ENCODE measurements at regions not wholly inside any gene's neighbourhood (a gene's known extent, or its start where the extent isn't known, plus 50 kb on each side); places are given as distances from the start of the nearest gene placed in this dataset.

DNA sequence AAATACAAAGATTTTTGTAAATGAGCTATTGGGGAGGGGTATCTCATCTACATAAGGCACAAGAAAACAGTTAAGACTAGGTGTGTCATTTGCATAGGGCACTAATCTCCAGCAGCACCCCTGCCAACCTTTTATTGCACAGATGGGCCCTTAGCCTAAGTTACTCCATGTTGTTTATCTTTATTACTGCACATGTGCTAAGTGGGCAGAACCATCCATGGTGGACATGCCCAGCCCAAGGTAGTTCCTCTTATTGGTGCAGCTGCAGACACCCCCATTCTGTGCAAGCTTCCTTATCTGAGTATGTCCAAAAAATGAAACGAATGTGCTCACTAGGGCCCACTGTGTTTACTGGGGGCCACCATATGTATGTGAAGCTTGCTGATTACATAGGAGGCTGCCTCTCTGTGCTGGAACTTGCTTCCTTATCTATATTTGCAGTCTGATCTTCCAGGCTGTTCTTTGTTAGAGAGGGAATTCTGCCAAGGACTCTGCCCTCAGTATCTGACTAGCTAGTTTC is 77.3 kb upstream of the NEK7 start:
- intact Hi-C loops (cut with micrococcal nuclease), result no loop called here
- CTCF ChIA-PET, result interaction anchor here (0.9 to 1.1 kb wide), 3 partner anchors 9 to 133 kb away, joined by 3 to 4 read pairs (median 4); no protein-coding TSS in a partner anchor
- POLR2A ChIA-PET, result no interaction called here
- no peak for TF ChIP-seq POLR2AphosphoS5 (IDR thresholded peaks at IDR 0.05; ENCODE audit: insufficient read depth, low read depth, low read length)
- no peak for TF ChIP-seq JUN (IDR thresholded peaks at IDR 0.05; ENCODE audit: borderline replicate concordance, insufficient read depth, insufficient read length, low read depth)
- Histone ChIP-seq H3K9me3 (replicated peaks; ENCODE audit: control insufficient read depth, insufficient read depth, low read length) (no peaks in the 10 kb centered on the region), H4K20me1 (replicated peaks; ENCODE audit: control insufficient read depth, extremely low read depth, insufficient read depth, low read length) (no peaks in the 10 kb centered on the region), H2AFZ (ENCODE audit: low read depth, low read length) (no peak overlapping the region), H3K4me2 (ENCODE audit: insufficient read depth, low read length) (no peak overlapping the region), H3K36me3 (ENCODE audit: control insufficient read depth in 2 of 2, extremely low read depth in 1 of 2, insufficient read depth in 2 of 2, low read length in 2 of 2) (no peaks in the 10 kb centered on the region), H3K4me1 (ENCODE audit: control insufficient read depth, extremely low read depth, insufficient read depth, low read length) (no peaks in the 10 kb centered on the region), H3K27ac (ENCODE audit: insufficient read depth, low read depth, low read length) (no peak overlapping the region), H3K79me2 (ENCODE audit: control insufficient read depth, insufficient read depth, low read length) (no peaks in the 10 kb centered on the region), H3K9ac (replicated peaks; ENCODE audit: extremely low read depth, insufficient read depth, low read length) (no peak overlapping the region), H3K4me3 (replicated peaks in 1 of 3; ENCODE audit: insufficient read depth in 1 of 3, low read depth in 1 of 3, low read length in 3 of 3) (no peak overlapping the region), H3K27me3 (ENCODE audit: control insufficient read depth in 2 of 2, insufficient read depth in 2 of 2, low read length in 2 of 2) (no peaks in the 10 kb centered on the region), H3K9me1 (replicated peaks; ENCODE audit: control insufficient read depth, extremely low read depth, insufficient read depth, low read length) (no peaks in the 10 kb centered on the region)
- no TSS peak for BruUV-seq (replicated peaks)
- DNase-seq (ENCODE audit: low read depth, low spot score) (peak; percentile 37), FAIRE-seq (no peak)
- dilution Hi-C loops (cut with MboI; ENCODE audit: extremely low pct_ligation_motif_present, low sequenced_read_pairs), result no loop called here

DNA sequence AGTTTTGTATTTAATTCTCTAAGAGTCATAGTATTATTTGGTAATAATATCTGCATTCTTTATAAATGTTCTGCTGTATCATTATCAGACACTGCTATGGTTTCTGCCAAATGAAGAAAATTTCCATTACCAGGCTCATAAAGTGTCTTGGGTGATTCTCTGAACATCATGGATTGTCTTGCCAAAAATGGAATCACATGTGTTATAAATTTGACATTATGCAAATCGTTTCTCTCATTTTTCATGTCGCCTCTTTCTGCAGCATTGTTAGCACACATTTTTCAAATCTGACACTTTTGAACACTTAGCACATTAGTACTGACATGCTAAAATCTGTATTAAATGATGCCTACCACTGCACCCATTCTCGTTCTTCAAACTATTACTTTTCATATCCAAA is 74.2 kb upstream of the NEK7 start:
- FAIRE-seq (no peak), DNase-seq (ENCODE audit: low read depth, low spot score) (no peak)
- no peaks in the 10 kb centered on the region for H3K79me2 ChIP-seq (ENCODE audit: control insufficient read depth, insufficient read depth, low read length)
- intact Hi-C loops (cut with micrococcal nuclease), result no loop called here
- no peaks in the 10 kb centered on the region for H3K36me3 ChIP-seq (ENCODE audit: control insufficient read depth in 2 of 2, extremely low read depth in 1 of 2, insufficient read depth in 2 of 2, low read length in 2 of 2)
- TF ChIP-seq POLR2AphosphoS5 (IDR thresholded peaks at IDR 0.05; ENCODE audit: insufficient read depth, low read depth, low read length) (no peak), EZH2 (IDR thresholded peaks at IDR 0.05; ENCODE audit: borderline replicate concordance, low read depth, low read length, severe bottlenecking) (no peak)
- TF ChIP-seq, protein P1, sequence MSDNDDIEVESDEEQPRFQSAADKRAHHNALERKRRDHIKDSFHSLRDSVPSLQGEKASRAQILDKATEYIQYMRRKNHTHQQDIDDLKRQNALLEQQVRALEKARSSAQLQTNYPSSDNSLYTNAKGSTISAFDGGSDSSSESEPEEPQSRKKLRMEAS (IDR thresholded peaks at IDR 0.05; ENCODE audit: insufficient read depth, insufficient read length), result no peak
- no peak overlapping the region for H3K9ac ChIP-seq (replicated peaks; ENCODE audit: extremely low read depth, insufficient read depth, low read length)
- H3K27ac ChIP-seq (ENCODE audit: insufficient read depth, low read depth, low read length), result no peak overlapping the region
- POLR2A ChIA-PET, result no interaction called here
- H3K4me1 ChIP-seq (ENCODE audit: control insufficient read depth, extremely low read depth, insufficient read depth, low read length), result no peaks in the 10 kb centered on the region
- no peak overlapping the region for H3K4me2 ChIP-seq (ENCODE audit: insufficient read depth, low read length)
- BruUV-seq (replicated peaks), result no TSS peak
- no peaks in the 10 kb centered on the region for H3K9me1 ChIP-seq (replicated peaks; ENCODE audit: control insufficient read depth, extremely low read depth, insufficient read depth, low read length)
- no peaks in the 10 kb centered on the region for H3K9me3 ChIP-seq (replicated peaks; ENCODE audit: control insufficient read depth, insufficient read depth, low read length)
- dilution Hi-C loops (cut with MboI; ENCODE audit: extremely low pct_ligation_motif_present, low sequenced_read_pairs), result no loop called here
- H3K27me3 ChIP-seq (ENCODE audit: control insufficient read depth in 2 of 2, insufficient read depth in 2 of 2, low read length in 2 of 2), result no peaks in the 10 kb centered on the region
- H4K20me1 ChIP-seq (replicated peaks; ENCODE audit: control insufficient read depth, extremely low read depth, insufficient read depth, low read length), result no peaks in the 10 kb centered on the region
- no peak overlapping the region for H2AFZ ChIP-seq (ENCODE audit: low read depth, low read length)
- no peak overlapping the region for H3K4me3 ChIP-seq (replicated peaks in 1 of 3; ENCODE audit: insufficient read depth in 1 of 3, low read depth in 1 of 3, low read length in 3 of 3)
- CTCF ChIA-PET, result no interaction called here
